GM23338 (cell line): ENCODE measurements at regions not wholly inside any gene's neighbourhood (a gene's known extent, or its start where the extent isn't known, plus 50 kb on each side); places are given as distances from the start of the nearest gene placed in this dataset.

Source experiments
- ATAC-seq: fragments of 200-7000 bp; cut with Tn5 transposase; 3 replicates; pipeline ENCODE4 v1.9.1; 2020
- DNase-seq: peaks from one replicate; pipeline ENCODE4 v3.0.0-alpha.2; 2015; ENCODE audit warnings: low spot score
- H2AFZ ChIP-seq: fragments of 200-600 bp; sonication (generic); 2 replicates; pipeline ENCODE4 v1.8.0; 2016; ENCODE audit warnings: antibody characterized with exemption, mild to moderate bottlenecking, moderate library complexity
- H3F3A ChIP-seq: fragments of 200-600 bp; sonication (generic); replicated peaks from 2 replicates; pipeline ENCODE4 v1.8.0; 2017; ENCODE audit warnings: antibody characterized with exemption, mixed run types, low read depth
- H3K27ac ChIP-seq: fragments of 200-600 bp; sonication (generic); 2 replicates; pipeline ENCODE4 v1.6.1; 2016; ENCODE audit warnings: low read depth
- H3K27me3 ChIP-seq: fragments of 200-600 bp; sonication (generic); 2 replicates; pipeline ENCODE4 v1.8.0; 2016; ENCODE audit warnings: mild to moderate bottlenecking, mixed run types, moderate library complexity; ENCODE audit not compliant: insufficient read depth
- H3K36me3 ChIP-seq: fragments of 200-600 bp; sonication (generic); 2 replicates; pipeline ENCODE4 v1.8.0; 2016; ENCODE audit warnings: mild to moderate bottlenecking; ENCODE audit not compliant: insufficient read depth
- H3K4me1 ChIP-seq: fragments of 200-600 bp; sonication (generic); 2 replicates; pipeline ENCODE4 v1.8.0; 2016; ENCODE audit warnings: mild to moderate bottlenecking, moderate library complexity; ENCODE audit not compliant: insufficient read depth
- H3K4me2 ChIP-seq: fragments of 200-600 bp; sonication (generic); 2 replicates; pipeline ENCODE4 v1.7.1; 2017; ENCODE audit warnings: mixed run types
- H3K4me3 ChIP-seq: fragments of 200-600 bp; sonication (generic); 2 replicates; pipeline ENCODE4 v1.6.1; 2016; ENCODE audit warnings: mixed run types
- H3K79me2 ChIP-seq: fragments of 200-600 bp; sonication (generic); replicated peaks from 2 replicates; pipeline ENCODE4 v1.8.0; 2017; ENCODE audit warnings: mild to moderate bottlenecking; ENCODE audit not compliant: insufficient read depth
- H3K9me2 ChIP-seq: fragments of 200-600 bp; sonication (generic); 2 replicates; pipeline ENCODE4 v1.8.0; 2017; ENCODE audit not compliant: insufficient read depth
- H4K20me1 ChIP-seq: fragments of 200-600 bp; sonication (generic); replicated peaks from 2 replicates; pipeline ENCODE4 v1.8.0; 2017; ENCODE audit warnings: mild to moderate bottlenecking; ENCODE audit not compliant: insufficient read depth
- H3K27ac Mint-ChIP-seq: 2 replicates; pipeline ENCODE4 v1.8.0; 2020; ENCODE audit warnings: inconsistent platforms, mild to moderate bottlenecking, moderate library complexity, mixed read lengths
- H3K27me3 Mint-ChIP-seq: 3 replicates; pipeline ENCODE4 v1.8.0; 2022; ENCODE audit warnings: low read depth, mild to moderate bottlenecking, moderate library complexity, mixed read lengths, inconsistent platforms; ENCODE audit not compliant: insufficient read depth, poor library complexity
- H3K36me3 Mint-ChIP-seq: 3 replicates; pipeline ENCODE4 v1.8.0; 2021; ENCODE audit warnings: low read depth, mild to moderate bottlenecking, inconsistent platforms, moderate library complexity, mixed read lengths
- H3K4me1 Mint-ChIP-seq: 3 replicates; pipeline ENCODE4 v1.8.0; 2020; ENCODE audit warnings: mild to moderate bottlenecking, inconsistent platforms, mixed read lengths
- H3K4me3 Mint-ChIP-seq: 3 replicates; pipeline ENCODE4 v1.8.0; 2021; ENCODE audit warnings: moderate library complexity, mild to moderate bottlenecking, inconsistent platforms, mixed read lengths
- H3K9me3 Mint-ChIP-seq: 3 replicates; pipeline ENCODE4 v1.8.0; 2020; ENCODE audit warnings: moderate library complexity, mild to moderate bottlenecking, inconsistent platforms, mixed read lengths
- CREB1 ChIP-seq: fragments of 250-450 bp; sonication (Bioruptor Pico); IDR thresholded peaks from 2 replicates; pipeline ENCODE4 v1.5.0; 2020; ENCODE audit warnings: low read depth, mild to moderate bottlenecking, moderate library complexity
- EZH2phosphoT487 ChIP-seq: fragments of 200-600 bp; sonication (generic); IDR thresholded peaks from one replicate; pipeline ENCODE4 v1.8.1; 2018; ENCODE audit warnings: antibody characterized with exemption; ENCODE audit not compliant: unreplicated experiment
- JUNB ChIP-seq: IDR thresholded peaks from one replicate; pipeline ENCODE4 v1.6.1; 2016; ENCODE audit warnings: antibody characterized with exemption; ENCODE audit not compliant: unreplicated experiment
- NANOG ChIP-seq: IDR thresholded peaks from 2 replicates; pipeline ENCODE4 v1.6.1; 2016; ENCODE audit warnings: antibody characterized with exemption, borderline replicate concordance
- STAT1 ChIP-seq: IDR thresholded peaks from one replicate; pipeline ENCODE4 v1.6.1; 2016; ENCODE audit warnings: antibody characterized with exemption; ENCODE audit not compliant: unreplicated experiment
- ZNF331 ChIP-seq: fragments of 250-450 bp; sonication (Bioruptor Pico); IDR thresholded peaks from 2 replicates; pipeline ENCODE4 v1.5.0; 2020; ENCODE audit warnings: low read depth, mild to moderate bottlenecking, moderate library complexity
- TF ChIP-seq, protein P1 (sequence below): IDR thresholded peaks from 2 replicates; pipeline ENCODE4 v1.6.1; 2016; ENCODE audit warnings: antibody characterized with exemption
- TF ChIP-seq, protein P2 (sequence below), 2 experiments: fragments of 200-600 bp in 1 of 2; sonication (generic) in 1 of 2; conservative IDR thresholded peaks; 2 replicates each; pipeline versions ENCODE4 v1.5.1 to v1.6.1; 2016 to 2017; ENCODE audit warnings: antibody characterized with exemption in 2 of 2, low read depth in 2 of 2, mild to moderate bottlenecking in 2 of 2, moderate library complexity in 1 of 2
- TF ChIP-seq, protein P3 (sequence below): IDR thresholded peaks from one replicate; pipeline ENCODE4 v1.6.1; 2018; ENCODE audit warnings: antibody characterized with exemption; ENCODE audit not compliant: unreplicated experiment
- TF ChIP-seq, protein P4 (sequence below): fragments of 250-450 bp; sonication (Bioruptor Pico); IDR thresholded peaks from 2 replicates; pipeline ENCODE4 v1.5.0; 2020; ENCODE audit warnings: mild to moderate bottlenecking, moderate library complexity

DNA sequence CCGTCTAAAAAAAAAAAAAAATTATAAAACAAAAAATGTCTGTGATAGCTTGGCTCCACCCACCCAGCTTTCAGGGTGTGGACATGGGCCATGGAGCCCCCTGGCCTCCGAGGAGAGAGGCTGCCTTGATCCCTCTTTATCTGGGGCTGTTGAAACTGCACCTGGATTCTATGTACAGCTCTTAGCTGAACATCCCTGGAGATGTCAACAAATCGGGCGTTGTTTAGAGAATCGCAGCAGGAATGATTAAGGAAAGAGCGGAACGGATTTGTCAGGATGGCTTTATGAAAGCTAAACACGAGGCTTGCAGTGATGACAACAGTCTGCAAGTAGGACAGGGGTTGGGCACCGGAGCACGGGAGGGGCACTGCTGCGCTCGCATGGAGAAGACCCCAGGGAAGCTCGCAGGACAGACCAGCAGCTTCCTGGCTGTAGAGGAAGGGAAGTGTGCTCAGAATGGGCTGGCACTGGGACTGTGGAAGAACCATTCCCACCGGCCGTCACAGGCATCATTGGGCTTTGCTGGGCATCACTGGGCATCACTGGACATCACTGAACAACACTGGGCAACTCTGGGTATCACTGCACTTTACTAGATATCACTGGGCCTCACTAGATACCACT is 195.8 kb upstream of the FOXF1 start:
- Histone ChIP-seq H3K27ac (no peak overlapping the region), H3K4me1 (no peaks in the 10 kb centered on the region), H3K9me2 (no peaks in the 10 kb centered on the region), H3K27me3 (no peaks in the 10 kb centered on the region), H2AFZ (no peak overlapping the region), H3F3A (peaks cover 7% of the 10 kb centered on the region), H4K20me1 (no peaks in the 10 kb centered on the region), H3K4me2 (no peak overlapping the region), H3K36me3 (no peaks in the 10 kb centered on the region), H3K79me2 (no peaks in the 10 kb centered on the region), H3K4me3 (no peak overlapping the region)
- Mint-ChIP-seq H3K27ac (no peak overlapping the region), H3K36me3 (no peaks in the 10 kb centered on the region), H3K4me3 (no peak overlapping the region), H3K9me3 (no peaks in the 10 kb centered on the region), H3K4me1 (peaks cover 4% of the 10 kb centered on the region), H3K27me3 (peaks cover 5% of the 10 kb centered on the region)
- DNase-seq = no peak
- no peak for ATAC-seq
- TF ChIP-seq, protein P1, sequence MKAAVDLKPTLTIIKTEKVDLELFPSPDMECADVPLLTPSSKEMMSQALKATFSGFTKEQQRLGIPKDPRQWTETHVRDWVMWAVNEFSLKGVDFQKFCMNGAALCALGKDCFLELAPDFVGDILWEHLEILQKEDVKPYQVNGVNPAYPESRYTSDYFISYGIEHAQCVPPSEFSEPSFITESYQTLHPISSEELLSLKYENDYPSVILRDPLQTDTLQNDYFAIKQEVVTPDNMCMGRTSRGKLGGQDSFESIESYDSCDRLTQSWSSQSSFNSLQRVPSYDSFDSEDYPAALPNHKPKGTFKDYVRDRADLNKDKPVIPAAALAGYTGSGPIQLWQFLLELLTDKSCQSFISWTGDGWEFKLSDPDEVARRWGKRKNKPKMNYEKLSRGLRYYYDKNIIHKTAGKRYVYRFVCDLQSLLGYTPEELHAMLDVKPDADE = no peak
- TF ChIP-seq EZH2phosphoT487 (no peak), NANOG (no peak), STAT1 (no peak), JUNB (no peak), CREB1 (CRISPR knock-in tag) (no peak), ZNF331 (CRISPR knock-in tag) (no peak)
- TF ChIP-seq, protein P2, sequence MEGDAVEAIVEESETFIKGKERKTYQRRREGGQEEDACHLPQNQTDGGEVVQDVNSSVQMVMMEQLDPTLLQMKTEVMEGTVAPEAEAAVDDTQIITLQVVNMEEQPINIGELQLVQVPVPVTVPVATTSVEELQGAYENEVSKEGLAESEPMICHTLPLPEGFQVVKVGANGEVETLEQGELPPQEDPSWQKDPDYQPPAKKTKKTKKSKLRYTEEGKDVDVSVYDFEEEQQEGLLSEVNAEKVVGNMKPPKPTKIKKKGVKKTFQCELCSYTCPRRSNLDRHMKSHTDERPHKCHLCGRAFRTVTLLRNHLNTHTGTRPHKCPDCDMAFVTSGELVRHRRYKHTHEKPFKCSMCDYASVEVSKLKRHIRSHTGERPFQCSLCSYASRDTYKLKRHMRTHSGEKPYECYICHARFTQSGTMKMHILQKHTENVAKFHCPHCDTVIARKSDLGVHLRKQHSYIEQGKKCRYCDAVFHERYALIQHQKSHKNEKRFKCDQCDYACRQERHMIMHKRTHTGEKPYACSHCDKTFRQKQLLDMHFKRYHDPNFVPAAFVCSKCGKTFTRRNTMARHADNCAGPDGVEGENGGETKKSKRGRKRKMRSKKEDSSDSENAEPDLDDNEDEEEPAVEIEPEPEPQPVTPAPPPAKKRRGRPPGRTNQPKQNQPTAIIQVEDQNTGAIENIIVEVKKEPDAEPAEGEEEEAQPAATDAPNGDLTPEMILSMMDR (conservative IDR thresholded peaks at IDR 0.05; ENCODE audit: low read depth in 2 of 2) = no peak
- TF ChIP-seq, protein P3, sequence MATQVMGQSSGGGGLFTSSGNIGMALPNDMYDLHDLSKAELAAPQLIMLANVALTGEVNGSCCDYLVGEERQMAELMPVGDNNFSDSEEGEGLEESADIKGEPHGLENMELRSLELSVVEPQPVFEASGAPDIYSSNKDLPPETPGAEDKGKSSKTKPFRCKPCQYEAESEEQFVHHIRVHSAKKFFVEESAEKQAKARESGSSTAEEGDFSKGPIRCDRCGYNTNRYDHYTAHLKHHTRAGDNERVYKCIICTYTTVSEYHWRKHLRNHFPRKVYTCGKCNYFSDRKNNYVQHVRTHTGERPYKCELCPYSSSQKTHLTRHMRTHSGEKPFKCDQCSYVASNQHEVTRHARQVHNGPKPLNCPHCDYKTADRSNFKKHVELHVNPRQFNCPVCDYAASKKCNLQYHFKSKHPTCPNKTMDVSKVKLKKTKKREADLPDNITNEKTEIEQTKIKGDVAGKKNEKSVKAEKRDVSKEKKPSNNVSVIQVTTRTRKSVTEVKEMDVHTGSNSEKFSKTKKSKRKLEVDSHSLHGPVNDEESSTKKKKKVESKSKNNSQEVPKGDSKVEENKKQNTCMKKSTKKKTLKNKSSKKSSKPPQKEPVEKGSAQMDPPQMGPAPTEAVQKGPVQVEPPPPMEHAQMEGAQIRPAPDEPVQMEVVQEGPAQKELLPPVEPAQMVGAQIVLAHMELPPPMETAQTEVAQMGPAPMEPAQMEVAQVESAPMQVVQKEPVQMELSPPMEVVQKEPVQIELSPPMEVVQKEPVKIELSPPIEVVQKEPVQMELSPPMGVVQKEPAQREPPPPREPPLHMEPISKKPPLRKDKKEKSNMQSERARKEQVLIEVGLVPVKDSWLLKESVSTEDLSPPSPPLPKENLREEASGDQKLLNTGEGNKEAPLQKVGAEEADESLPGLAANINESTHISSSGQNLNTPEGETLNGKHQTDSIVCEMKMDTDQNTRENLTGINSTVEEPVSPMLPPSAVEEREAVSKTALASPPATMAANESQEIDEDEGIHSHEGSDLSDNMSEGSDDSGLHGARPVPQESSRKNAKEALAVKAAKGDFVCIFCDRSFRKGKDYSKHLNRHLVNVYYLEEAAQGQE = no peak
- TF ChIP-seq, protein P4, sequence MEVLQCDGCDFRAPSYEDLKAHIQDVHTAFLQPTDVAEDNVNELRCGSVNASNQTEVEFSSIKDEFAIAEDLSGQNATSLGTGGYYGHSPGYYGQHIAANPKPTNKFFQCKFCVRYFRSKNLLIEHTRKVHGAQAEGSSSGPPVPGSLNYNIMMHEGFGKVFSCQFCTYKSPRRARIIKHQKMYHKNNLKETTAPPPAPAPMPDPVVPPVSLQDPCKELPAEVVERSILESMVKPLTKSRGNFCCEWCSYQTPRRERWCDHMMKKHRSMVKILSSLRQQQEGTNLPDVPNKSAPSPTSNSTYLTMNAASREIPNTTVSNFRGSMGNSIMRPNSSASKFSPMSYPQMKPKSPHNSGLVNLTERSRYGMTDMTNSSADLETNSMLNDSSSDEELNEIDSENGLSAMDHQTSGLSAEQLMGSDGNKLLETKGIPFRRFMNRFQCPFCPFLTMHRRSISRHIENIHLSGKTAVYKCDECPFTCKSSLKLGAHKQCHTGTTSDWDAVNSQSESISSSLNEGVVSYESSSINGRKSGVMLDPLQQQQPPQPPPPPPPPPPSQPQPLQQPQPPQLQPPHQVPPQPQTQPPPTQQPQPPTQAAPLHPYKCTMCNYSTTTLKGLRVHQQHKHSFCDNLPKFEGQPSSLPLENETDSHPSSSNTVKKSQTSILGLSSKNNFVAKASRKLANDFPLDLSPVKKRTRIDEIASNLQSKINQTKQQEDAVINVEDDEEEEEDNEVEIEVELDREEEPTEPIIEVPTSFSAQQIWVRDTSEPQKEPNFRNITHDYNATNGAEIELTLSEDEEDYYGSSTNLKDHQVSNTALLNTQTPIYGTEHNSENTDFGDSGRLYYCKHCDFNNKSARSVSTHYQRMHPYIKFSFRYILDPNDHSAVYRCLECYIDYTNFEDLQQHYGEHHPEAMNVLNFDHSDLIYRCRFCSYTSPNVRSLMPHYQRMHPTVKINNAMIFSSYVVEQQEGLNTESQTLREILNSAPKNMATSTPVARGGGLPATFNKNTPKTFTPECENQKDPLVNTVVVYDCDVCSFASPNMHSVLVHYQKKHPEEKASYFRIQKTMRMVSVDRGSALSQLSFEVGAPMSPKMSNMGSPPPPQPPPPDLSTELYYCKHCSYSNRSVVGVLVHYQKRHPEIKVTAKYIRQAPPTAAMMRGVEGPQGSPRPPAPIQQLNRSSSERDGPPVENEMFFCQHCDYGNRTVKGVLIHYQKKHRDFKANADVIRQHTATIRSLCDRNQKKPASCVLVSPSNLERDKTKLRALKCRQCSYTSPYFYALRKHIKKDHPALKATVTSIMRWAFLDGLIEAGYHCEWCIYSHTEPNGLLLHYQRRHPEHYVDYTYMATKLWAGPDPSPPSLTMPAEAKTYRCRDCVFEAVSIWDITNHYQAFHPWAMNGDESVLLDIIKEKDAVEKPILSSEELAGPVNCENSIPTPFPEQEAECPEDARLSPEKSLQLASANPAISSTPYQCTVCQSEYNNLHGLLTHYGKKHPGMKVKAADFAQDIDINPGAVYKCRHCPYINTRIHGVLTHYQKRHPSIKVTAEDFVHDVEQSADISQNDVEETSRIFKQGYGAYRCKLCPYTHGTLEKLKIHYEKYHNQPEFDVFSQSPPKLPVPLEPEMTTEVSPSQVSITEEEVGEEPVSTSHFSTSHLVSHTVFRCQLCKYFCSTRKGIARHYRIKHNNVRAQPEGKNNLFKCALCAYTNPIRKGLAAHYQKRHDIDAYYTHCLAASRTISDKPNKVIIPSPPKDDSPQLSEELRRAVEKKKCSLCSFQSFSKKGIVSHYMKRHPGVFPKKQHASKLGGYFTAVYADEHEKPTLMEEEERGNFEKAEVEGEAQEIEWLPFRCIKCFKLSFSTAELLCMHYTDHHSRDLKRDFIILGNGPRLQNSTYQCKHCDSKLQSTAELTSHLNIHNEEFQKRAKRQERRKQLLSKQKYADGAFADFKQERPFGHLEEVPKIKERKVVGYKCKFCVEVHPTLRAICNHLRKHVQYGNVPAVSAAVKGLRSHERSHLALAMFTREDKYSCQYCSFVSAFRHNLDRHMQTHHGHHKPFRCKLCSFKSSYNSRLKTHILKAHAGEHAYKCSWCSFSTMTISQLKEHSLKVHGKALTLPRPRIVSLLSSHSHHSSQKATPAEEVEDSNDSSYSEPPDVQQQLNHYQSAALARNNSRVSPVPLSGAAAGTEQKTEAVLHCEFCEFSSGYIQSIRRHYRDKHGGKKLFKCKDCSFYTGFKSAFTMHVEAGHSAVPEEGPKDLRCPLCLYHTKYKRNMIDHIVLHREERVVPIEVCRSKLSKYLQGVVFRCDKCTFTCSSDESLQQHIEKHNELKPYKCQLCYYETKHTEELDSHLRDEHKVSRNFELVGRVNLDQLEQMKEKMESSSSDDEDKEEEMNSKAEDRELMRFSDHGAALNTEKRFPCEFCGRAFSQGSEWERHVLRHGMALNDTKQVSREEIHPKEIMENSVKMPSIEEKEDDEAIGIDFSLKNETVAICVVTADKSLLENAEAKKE (CRISPR knock-in tag) = no peak
